Trophoblast cell (in vitro differentiated cells and primary cell): ENCODE measurements at regions not wholly inside any gene's neighbourhood (a gene's known extent, or its start where the extent isn't known, plus 50 kb on each side); places are given as distances from the start of the nearest gene placed in this dataset.

Experiments
- DNase-seq, 2 donors: peaks; one replicate each; pipeline ENCODE4 v3.0.0-alpha.2; 2016
- H2AFZ ChIP-seq: 2 replicates; pipeline ENCODE4 v1.6.1; 2013; ENCODE audit warnings: low read length, moderate library complexity, mild to moderate bottlenecking; ENCODE audit not compliant: insufficient read depth, poor library complexity
- H2AK5ac ChIP-seq: 2 replicates; pipeline ENCODE4 v1.6.1; 2013; ENCODE audit warnings: mild to moderate bottlenecking, low read length
- H2BK120ac ChIP-seq: 2 replicates; pipeline ENCODE4 v1.6.1; 2013; ENCODE audit warnings: low read length, mild to moderate bottlenecking, moderate library complexity; ENCODE audit not compliant: insufficient read depth, poor library complexity
- H2BK12ac ChIP-seq: 2 replicates; pipeline ENCODE4 v1.6.1; 2013; ENCODE audit warnings: mild to moderate bottlenecking, low read length, moderate library complexity
- H2BK5ac ChIP-seq: 2 replicates; pipeline ENCODE4 v1.6.1; 2013; ENCODE audit warnings: low read length, low read depth, moderate library complexity, mild to moderate bottlenecking; ENCODE audit not compliant: poor library complexity
- H3K14ac ChIP-seq: 2 replicates; pipeline ENCODE4 v1.6.1; 2013; ENCODE audit warnings: mild to moderate bottlenecking, low read length
- H3K18ac ChIP-seq: 2 replicates; pipeline ENCODE4 v1.6.1; 2013; ENCODE audit warnings: mild to moderate bottlenecking, low read length
- H3K23ac ChIP-seq: 2 replicates; pipeline ENCODE4 v1.6.1; 2013; ENCODE audit warnings: low read length
- H3K27ac ChIP-seq: 2 replicates; pipeline ENCODE4 v1.5.1; 2013; ENCODE audit warnings: low read depth, mild to moderate bottlenecking, inconsistent platforms, low read length, moderate library complexity
- H3K27me3 ChIP-seq: 2 replicates; pipeline ENCODE4 v1.6.1; 2013; ENCODE audit warnings: inconsistent platforms, mild to moderate bottlenecking, low read length, moderate library complexity; ENCODE audit not compliant: insufficient read depth
- H3K36me3 ChIP-seq, 2 experiments: 1 replicate in 1 of 2; 2 replicates in 1 of 2; pipeline ENCODE4 v1.6.1; 2013; ENCODE audit warnings: low read length in 2 of 2, mild to moderate bottlenecking in 2 of 2, moderate library complexity in 1 of 2; ENCODE audit not compliant: insufficient read depth in 2 of 2, control insufficient read depth in 1 of 2
- H3K4ac ChIP-seq: 2 replicates; pipeline ENCODE4 v1.6.1; 2013; ENCODE audit warnings: low read depth, mild to moderate bottlenecking, low read length, moderate library complexity
- H3K4me1 ChIP-seq, 2 experiments: 1 replicate in 1 of 2; 2 replicates in 1 of 2; pipeline ENCODE4 v1.6.1; 2013; ENCODE audit warnings: low read length in 2 of 2, mild to moderate bottlenecking in 2 of 2, moderate library complexity in 1 of 2; ENCODE audit not compliant: insufficient read depth in 2 of 2, control insufficient read depth in 1 of 2
- H3K4me2 ChIP-seq: 2 replicates; pipeline ENCODE4 v1.6.1; 2013; ENCODE audit warnings: inconsistent platforms, mild to moderate bottlenecking, low read length, moderate library complexity
- H3K4me3 ChIP-seq: 2 replicates; pipeline ENCODE4 v1.5.1; 2013; ENCODE audit warnings: mild to moderate bottlenecking, low read depth, low read length, inconsistent platforms
- H3K79me1 ChIP-seq: one replicate; pipeline ENCODE4 v1.6.1; 2013; ENCODE audit warnings: low read length
- H3K79me2 ChIP-seq: 2 replicates; pipeline ENCODE4 v1.6.1; 2013; ENCODE audit warnings: low read length, mild to moderate bottlenecking; ENCODE audit not compliant: control insufficient read depth, insufficient read depth, poor library complexity
- H3K9ac ChIP-seq: 2 replicates; pipeline ENCODE4 v1.6.1; 2013; ENCODE audit warnings: mild to moderate bottlenecking, low read length
- H3K9me3 ChIP-seq: 2 replicates; pipeline ENCODE4 v1.6.1; 2013; ENCODE audit warnings: low read depth, mild to moderate bottlenecking, control low read depth, inconsistent platforms, low read length; ENCODE audit not compliant: insufficient read depth
- H4K12ac ChIP-seq: 2 replicates; pipeline ENCODE4 v1.6.1; 2013; ENCODE audit warnings: low read depth, mild to moderate bottlenecking, low read length, moderate library complexity
- H4K8ac ChIP-seq: 2 replicates; pipeline ENCODE4 v1.6.1; 2013; ENCODE audit warnings: low read depth, mild to moderate bottlenecking, low read length, moderate library complexity
- H4K91ac ChIP-seq: one replicate; pipeline ENCODE4 v1.6.1; 2013; ENCODE audit warnings: low read depth, mild to moderate bottlenecking, low read length, moderate library complexity
- WGBS: extraction: QIAGEN DNeasy Blood & Tissue Kit; methylation state at CpG from one replicate; pipeline ENCODE4 v1.1.7; 2013; ENCODE audit warnings: missing lambda C conversion rate; ENCODE audit not compliant: insufficient read length, insufficient coverage; ENCODE audit errors: extremely low coverage; 5-methylcytosine and 5-hydroxymethylcytosine counted together

- H2AFZ ChIP-seq: no peak overlapping the region
- no peak overlapping the region for H2BK12ac ChIP-seq
- no peak overlapping the region for H2BK120ac ChIP-seq
- no peaks in the 10 kb centered on the region for H3K79me1 ChIP-seq
- H4K12ac ChIP-seq: no peak overlapping the region
- H3K36me3 ChIP-seq: no peaks in the 10 kb centered on the region
- H3K4me3 ChIP-seq: no peak overlapping the region
- no CpG with 5 or more reads among the region's 7 CpGs for WGBS
- H4K91ac ChIP-seq: no peak overlapping the region
- H3K4me2 ChIP-seq: no peak overlapping the region
- H3K4me1 ChIP-seq: no peaks in the 10 kb centered on the region
- no peak overlapping the region for H3K14ac ChIP-seq
- DNase-seq: no peak
- H3K9ac ChIP-seq: no peak overlapping the region
- no peak overlapping the region for H4K8ac ChIP-seq
- no peaks in the 10 kb centered on the region for H3K27me3 ChIP-seq
- H3K9me3 ChIP-seq: no peaks in the 10 kb centered on the region
- H3K27ac ChIP-seq: no peak overlapping the region
- no peak overlapping the region for H3K23ac ChIP-seq
- no peak overlapping the region for H2BK5ac ChIP-seq
- H2AK5ac ChIP-seq: no peak overlapping the region
- no peaks in the 10 kb centered on the region for H3K79me2 ChIP-seq
- H3K4ac ChIP-seq: no peak overlapping the region
- H3K18ac ChIP-seq: no peak overlapping the region
Measured at GRCh38 chr2:37833423-37833822, 91.7 kb upstream of the RMDN2 start.

GRCh38 chr2:37836270-37836669 lies 88.8 kb upstream of the RMDN2 start:
- no peak overlapping the region for H4K12ac ChIP-seq
- H2BK5ac ChIP-seq: no peak overlapping the region
- no peak for DNase-seq
- no peak overlapping the region for H2AFZ ChIP-seq
- no peak overlapping the region for H3K9ac ChIP-seq
- no peak overlapping the region for H2BK12ac ChIP-seq
- no peak overlapping the region for H2BK120ac ChIP-seq
- no peak overlapping the region for H3K27ac ChIP-seq
- H3K23ac ChIP-seq: no peak overlapping the region
- no peaks in the 10 kb centered on the region for H3K79me2 ChIP-seq
- H4K91ac ChIP-seq: no peak overlapping the region
- no peaks in the 10 kb centered on the region for H3K36me3 ChIP-seq
- H3K4me2 ChIP-seq: no peak overlapping the region
- no peak overlapping the region for H4K8ac ChIP-seq
- no peak overlapping the region for H3K14ac ChIP-seq
- H3K4ac ChIP-seq: no peak overlapping the region
- no peaks in the 10 kb centered on the region for H3K27me3 ChIP-seq
- no peaks in the 10 kb centered on the region for H3K4me1 ChIP-seq
- no peak overlapping the region for H3K18ac ChIP-seq
- no peak overlapping the region for H3K4me3 ChIP-seq
- WGBS: no CpG with 5 or more reads among the region's 3 CpGs
- no peaks in the 10 kb centered on the region for H3K9me3 ChIP-seq
- no peaks in the 10 kb centered on the region for H3K79me1 ChIP-seq
- no peak overlapping the region for H2AK5ac ChIP-seq

- H3K18ac ChIP-seq: no peak overlapping the region
- no peak overlapping the region for H3K9ac ChIP-seq
- H3K23ac ChIP-seq: no peak overlapping the region
- H2BK12ac ChIP-seq: no peak overlapping the region
- H3K36me3 ChIP-seq: no peaks in the 10 kb centered on the region
- H3K79me2 ChIP-seq: no peaks in the 10 kb centered on the region
- H3K4me3 ChIP-seq: no peak overlapping the region
- H3K14ac ChIP-seq: no peak overlapping the region
- no peak overlapping the region for H3K4me2 ChIP-seq
- WGBS: no CpG with 5 or more reads among the region's 6 CpGs
- H3K9me3 ChIP-seq: no peaks in the 10 kb centered on the region
- no peak overlapping the region for H3K4ac ChIP-seq
- H4K8ac ChIP-seq: no peak overlapping the region
- H3K4me1 ChIP-seq: no peaks in the 10 kb centered on the region
- H4K91ac ChIP-seq: no peak overlapping the region
- no peak overlapping the region for H2AK5ac ChIP-seq
- DNase-seq: no peak
- H2BK120ac ChIP-seq: no peak overlapping the region
- H2BK5ac ChIP-seq: no peak overlapping the region
- H3K27ac ChIP-seq: no peak overlapping the region
- H2AFZ ChIP-seq: no peak overlapping the region
- H4K12ac ChIP-seq: no peak overlapping the region
- H3K27me3 ChIP-seq: no peaks in the 10 kb centered on the region
- H3K79me1 ChIP-seq: no peaks in the 10 kb centered on the region
Measured at GRCh38 chr2:37836711-37837110, 88.4 kb upstream of the RMDN2 start.

GRCh38 chr2:37837628-37838328 lies 87.3 kb upstream of the RMDN2 start:
- Histone ChIP-seq H4K91ac (no peak overlapping the region), H2BK5ac (no peak overlapping the region), H4K8ac (no peak overlapping the region), H3K79me1 (no peaks in the 10 kb centered on the region), H3K4me1 (no peaks in the 10 kb centered on the region), H3K4ac (no peak overlapping the region), H3K9me3 (no peaks in the 10 kb centered on the region), H3K14ac (no peak overlapping the region), H4K12ac (no peak overlapping the region), H3K27ac (no peak overlapping the region), H3K36me3 (no peaks in the 10 kb centered on the region), H2BK12ac (no peak overlapping the region), H2AK5ac (no peak overlapping the region), H3K4me2 (no peak overlapping the region), H2BK120ac (no peak overlapping the region), H3K9ac (no peak overlapping the region), H3K23ac (no peak overlapping the region), H3K27me3 (no peaks in the 10 kb centered on the region), H3K18ac (no peak overlapping the region), H3K79me2 (no peaks in the 10 kb centered on the region), H2AFZ (no peak overlapping the region), H3K4me3 (no peak overlapping the region)
- no peak for DNase-seq
- WGBS: no CpG with 5 or more reads among the region's 6 CpGs
